Testis (tissue), 2 donors: ENCODE measurements at regions not wholly inside any gene's neighbourhood (a gene's known extent, or its start where the extent isn't known, plus 50 kb on each side); places are given as distances from the start of the nearest gene placed in this dataset.

Source experiments
- CTCF ChIP-seq, 3 experiments: fragments of 450-650 bp in 2 of 3; fragments of 200-600 bp in 1 of 3; sonication (generic) in 1 of 3; IDR thresholded peaks; one replicate each; pipeline ENCODE4 v1.5.1; 2016 to 2019; ENCODE audit warnings: antibody characterized with exemption in 3 of 3, mild to moderate bottlenecking in 2 of 3, moderate library complexity in 1 of 3
- POLR2A ChIP-seq: fragments of 450-650 bp; IDR thresholded peaks from one replicate; pipeline ENCODE4 v1.6.1; 2017; ENCODE audit warnings: antibody characterized with exemption, mild to moderate bottlenecking, moderate library complexity

GRCh38 chr6:100260584-100260983, 204.1 kb downstream of the SIM1 start:
- TF ChIP-seq POLR2A (no peak), CTCF (IDR thresholded peaks at IDR 0.05) (no peak)
